GM10266 (cell line): ENCODE measurements at regions not wholly inside any gene's neighbourhood (a gene's known extent, or its start where the extent isn't known, plus 50 kb on each side); places are given as distances from the start of the nearest gene placed in this dataset.

Experiments
- DNase-seq: peaks from one replicate; pipeline ENCODE4 v3.0.0; 2012; ENCODE audit errors: extremely low spot score
- CTCF ChIP-seq: IDR thresholded peaks from 2 replicates; pipeline ENCODE4 v1.5.1; 2012; ENCODE audit warnings: mild to moderate bottlenecking, low read depth; ENCODE audit not compliant: control insufficient read depth, insufficient read depth; ENCODE audit errors: missing control alignments

GRCh38 chr12:85352016-85352415 lies 72.0 kb downstream of the ALX1 start:
- DNase-seq: no peak
- TF ChIP-seq CTCF: no peak

- TF ChIP-seq CTCF: no peak
- no peak for DNase-seq
Measured at GRCh38 chr12:85356596-85357385, 76.8 kb downstream of the ALX1 start.

GRCh38 chr12:85357609-85358008 lies 77.6 kb downstream of the ALX1 start:
- no peak for DNase-seq
- TF ChIP-seq CTCF: no peak

GRCh38 chr12:85358715-85359114 lies 78.7 kb downstream of the ALX1 start:
- DNase-seq: no peak
- TF ChIP-seq CTCF: no peak

GRCh38 chr12:85363382-85364190 lies 83.6 kb downstream of the ALX1 start:
- TF ChIP-seq CTCF: no peak
- DNase-seq: no peak

- no peak for TF ChIP-seq CTCF
- no peak for DNase-seq
Measured at GRCh38 chr12:85367936-85368335, 87.9 kb downstream of the ALX1 start.
